Neural progenitor cell (in vitro differentiated cells): ENCODE measurements at regions not wholly inside any gene's neighbourhood (a gene's known extent, or its start where the extent isn't known, plus 50 kb on each side); places are given as distances from the start of the nearest gene placed in this dataset.

Source experiments
- DNase-seq: peaks from one replicate; pipeline ENCODE4 v3.0.0-alpha.2; 2016; ENCODE audit warnings: low spot score
- H2AFZ ChIP-seq: fragments of 200-600 bp; sonication (generic); replicated peaks from 2 replicates; pipeline ENCODE4 v1.6.1; 2016; ENCODE audit warnings: antibody characterized with exemption
- H3F3A ChIP-seq: fragments of 200-600 bp; sonication (generic); 2 replicates; pipeline ENCODE4 v1.6.1; 2016; ENCODE audit warnings: antibody characterized with exemption, low read depth
- H3K27ac ChIP-seq: fragments of 200-600 bp; sonication (generic); 2 replicates; pipeline ENCODE4 v1.5.1; 2016; ENCODE audit warnings: mild to moderate bottlenecking
- H3K27me3 ChIP-seq: fragments of 200-600 bp; sonication (generic); 2 replicates; pipeline ENCODE4 v1.6.1; 2016; ENCODE audit warnings: mild to moderate bottlenecking, moderate library complexity
- H3K36me3 ChIP-seq: fragments of 200-600 bp; sonication (generic); 2 replicates; pipeline ENCODE4 v1.5.1; 2016
- H3K4me1 ChIP-seq: fragments of 200-600 bp; sonication (generic); 2 replicates; pipeline ENCODE4 v1.6.1; 2016; ENCODE audit warnings: mixed run types
- H3K4me2 ChIP-seq: fragments of 200-600 bp; sonication (generic); 2 replicates; pipeline ENCODE4 v1.6.1; 2016
- H3K4me3 ChIP-seq: fragments of 200-600 bp; sonication (generic); 2 replicates; pipeline ENCODE4 v1.5.1; 2016
- H3K79me2 ChIP-seq: fragments of 200-600 bp; sonication (generic); 2 replicates; pipeline ENCODE4 v1.6.1; 2016; ENCODE audit warnings: low read depth
- H3K9ac ChIP-seq: fragments of 200-600 bp; sonication (generic); 2 replicates; pipeline ENCODE4 v1.6.1; 2016
- H3K9me3 ChIP-seq: fragments of 200-600 bp; sonication (generic); 2 replicates; pipeline ENCODE4 v1.5.1; 2016; ENCODE audit warnings: low read depth
- H4K20me1 ChIP-seq: fragments of 200-600 bp; sonication (generic); 2 replicates; pipeline ENCODE4 v1.6.1; 2016; ENCODE audit warnings: low read depth
- H3K27ac Mint-ChIP-seq: 3 replicates; pipeline ENCODE4 v1.8.0; 2021; ENCODE audit warnings: mixed read lengths
- H3K27me3 Mint-ChIP-seq: 2 replicates; pipeline ENCODE4 v1.8.0; 2022; ENCODE audit warnings: low read depth, mild to moderate bottlenecking, inconsistent platforms, moderate library complexity, mixed read lengths; ENCODE audit not compliant: insufficient read depth
- H3K36me3 Mint-ChIP-seq: 3 replicates; pipeline ENCODE4 v1.8.0; 2021; ENCODE audit warnings: mixed read lengths
- H3K4me1 Mint-ChIP-seq: 3 replicates; pipeline ENCODE4 v1.8.0; 2021; ENCODE audit warnings: mixed read lengths
- H3K4me3 Mint-ChIP-seq: 3 replicates; pipeline ENCODE4 v1.8.0; 2021; ENCODE audit warnings: mild to moderate bottlenecking, moderate library complexity, mixed read lengths
- H3K9me3 Mint-ChIP-seq: 3 replicates; pipeline ENCODE4 v1.8.0; 2020; ENCODE audit warnings: mixed read lengths
- CTCF ChIP-seq: fragments of 200-600 bp; sonication (generic); IDR thresholded peaks from 2 replicates; pipeline ENCODE4 v1.5.1; 2017; ENCODE audit warnings: antibody characterized with exemption, mild to moderate bottlenecking
- EZH2 ChIP-seq: fragments of 200-600 bp; sonication (generic); IDR thresholded peaks from 2 replicates; pipeline ENCODE4 v1.6.1; 2017; ENCODE audit warnings: antibody characterized with exemption, mild to moderate bottlenecking, moderate library complexity
- EZH2phosphoT487 ChIP-seq: fragments of 200-600 bp; sonication (generic); IDR thresholded peaks from 2 replicates; pipeline ENCODE4 v1.6.1; 2017; ENCODE audit warnings: antibody characterized with exemption

GRCh38 chr4:188552741-188553275 is 413.6 kb downstream of the TRIML1 start:
- no peaks in the 10 kb centered on the region for H3F3A ChIP-seq
- no peak overlapping the region for H3K4me3 ChIP-seq
- no peak overlapping the region for H3K27ac ChIP-seq
- TF ChIP-seq EZH2 (no peak), CTCF (no peak), EZH2phosphoT487 (no peak)
- H3K9me3 ChIP-seq: no peaks in the 10 kb centered on the region
- H3K4me1 ChIP-seq: no peaks in the 10 kb centered on the region
- no peak for DNase-seq
- no peaks in the 10 kb centered on the region for H4K20me1 ChIP-seq
- no peaks in the 10 kb centered on the region for H3K27me3 ChIP-seq
- no peaks in the 10 kb centered on the region for H3K36me3 Mint-ChIP-seq
- H3K79me2 ChIP-seq: no peaks in the 10 kb centered on the region
- H3K36me3 ChIP-seq: no peaks in the 10 kb centered on the region
- peaks cover 5% of the 10 kb centered on the region for H3K4me1 Mint-ChIP-seq
- no peak overlapping the region for H3K4me2 ChIP-seq
- no peak overlapping the region for H3K4me3 Mint-ChIP-seq
- H3K27ac Mint-ChIP-seq: no peak overlapping the region
- H3K9me3 Mint-ChIP-seq: no peaks in the 10 kb centered on the region
- H3K27me3 Mint-ChIP-seq: peaks cover 3% of the 10 kb centered on the region
- H3K9ac ChIP-seq: no peak overlapping the region
- no peak overlapping the region for H2AFZ ChIP-seq

DNA sequence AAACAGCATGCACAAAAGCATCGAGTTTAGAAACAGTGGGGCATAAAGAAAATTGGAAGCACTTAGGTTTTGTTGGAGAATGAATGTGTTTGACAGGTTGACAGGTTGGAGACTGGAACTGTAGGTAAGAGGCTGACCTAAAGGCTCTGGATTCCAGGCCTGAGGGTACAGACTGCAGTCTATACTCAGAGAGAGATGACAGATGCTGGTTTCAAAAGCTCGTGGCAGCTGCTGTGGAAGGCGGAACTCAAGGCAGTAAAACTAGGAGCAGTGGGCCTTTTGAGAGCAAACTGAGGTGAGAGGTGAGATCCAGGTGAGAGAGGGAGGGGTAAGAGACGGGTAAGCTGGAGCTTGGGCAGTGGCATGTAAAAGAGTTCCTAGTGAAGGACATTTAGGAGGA is 415.2 kb downstream of the TRIML1 start:
- H3K9ac ChIP-seq: no peak overlapping the region

DNA sequence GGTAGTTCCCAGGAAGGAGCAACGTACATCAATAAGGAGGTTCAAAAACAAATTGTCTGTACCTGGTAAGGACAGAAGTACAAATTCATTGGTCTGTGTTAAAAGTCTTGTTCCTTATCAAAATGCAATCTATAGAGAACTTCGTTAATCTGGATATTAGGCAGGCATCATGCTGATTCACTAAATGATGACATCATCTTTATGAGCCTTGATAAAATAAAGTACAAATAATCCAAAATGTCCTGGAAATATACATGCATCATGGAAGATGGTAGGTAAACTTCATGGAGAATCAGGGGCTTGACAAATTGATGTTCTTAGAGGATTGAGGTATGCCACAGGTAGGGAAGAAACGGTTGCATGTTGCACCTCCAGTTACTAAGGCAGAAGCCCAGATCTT is 433.9 kb downstream of the TRIML1 start:
- H2AFZ ChIP-seq: no peak overlapping the region
- no peaks in the 10 kb centered on the region for H3F3A ChIP-seq
- H3K4me1 ChIP-seq: no peaks in the 10 kb centered on the region
- H3K9ac ChIP-seq: no peak overlapping the region
- H3K4me3 Mint-ChIP-seq: no peak overlapping the region
- no peak overlapping the region for H3K27ac ChIP-seq
- H3K36me3 Mint-ChIP-seq: no peaks in the 10 kb centered on the region
- H4K20me1 ChIP-seq: no peaks in the 10 kb centered on the region
- H3K27ac Mint-ChIP-seq: no peak overlapping the region
- TF ChIP-seq EZH2phosphoT487 (no peak), EZH2 (no peak), CTCF (no peak)
- H3K4me1 Mint-ChIP-seq: peaks cover 2% of the 10 kb centered on the region
- no peaks in the 10 kb centered on the region for H3K36me3 ChIP-seq
- peaks cover 2% of the 10 kb centered on the region for H3K9me3 Mint-ChIP-seq
- no peak for DNase-seq
- H3K27me3 ChIP-seq: no peaks in the 10 kb centered on the region
- H3K9me3 ChIP-seq: no peaks in the 10 kb centered on the region
- no peak overlapping the region for H3K4me2 ChIP-seq
- H3K79me2 ChIP-seq: no peaks in the 10 kb centered on the region
- H3K4me3 ChIP-seq: no peak overlapping the region
- H3K27me3 Mint-ChIP-seq: peaks cover 2% of the 10 kb centered on the region

More for the DNA sequence above, 415.2 kb downstream of the TRIML1 start:
- no peak overlapping the region for H3K4me2 ChIP-seq
- H3K27me3 ChIP-seq: no peaks in the 10 kb centered on the region
- H3K4me1 ChIP-seq: no peaks in the 10 kb centered on the region
- H3K27ac ChIP-seq: no peak overlapping the region
- H3K9me3 ChIP-seq: no peaks in the 10 kb centered on the region
- H4K20me1 ChIP-seq: no peaks in the 10 kb centered on the region
- Mint-ChIP-seq H3K27ac (no peak overlapping the region), H3K27me3 (no peaks in the 10 kb centered on the region), H3K4me3 (no peak overlapping the region), H3K4me1 (peaks cover 5% of the 10 kb centered on the region), H3K9me3 (no peaks in the 10 kb centered on the region), H3K36me3 (no peaks in the 10 kb centered on the region)
- H3K36me3 ChIP-seq: no peaks in the 10 kb centered on the region
- TF ChIP-seq EZH2: no peak
- no peak for TF ChIP-seq CTCF
- TF ChIP-seq EZH2phosphoT487: no peak
- H3K79me2 ChIP-seq: no peaks in the 10 kb centered on the region
- H3F3A ChIP-seq: no peaks in the 10 kb centered on the region
- DNase-seq: no peak
- H2AFZ ChIP-seq: peak overlapping the region; percentile 39
- H3K4me3 ChIP-seq: no peak overlapping the region
